ENCODE measurements at regions not wholly inside any gene's neighbourhood (a gene's known extent, or its start where the extent isn't known, plus 50 kb on each side); places are given as distances from the start of the nearest gene placed in this dataset.

DNA sequence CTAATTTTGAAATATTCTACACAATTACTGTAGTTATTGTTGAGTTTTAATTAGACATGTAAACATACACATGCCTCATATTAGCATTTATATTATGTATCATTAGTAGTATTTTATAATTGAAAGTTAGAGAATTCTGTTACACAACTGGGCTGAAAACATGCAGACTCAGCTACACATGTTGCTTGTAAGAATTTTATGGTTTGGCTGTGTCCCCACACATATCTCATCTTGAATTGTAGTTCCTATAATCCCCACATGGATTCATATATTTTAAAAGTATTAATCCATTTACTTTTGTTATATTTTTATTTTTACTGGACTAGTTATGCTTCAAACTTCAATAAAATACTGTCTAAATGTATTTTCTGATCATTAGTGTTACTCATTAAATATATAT is 2075.3 kb upstream of the C9orf72 start:
- TF ChIP-seq, protein P1, sequence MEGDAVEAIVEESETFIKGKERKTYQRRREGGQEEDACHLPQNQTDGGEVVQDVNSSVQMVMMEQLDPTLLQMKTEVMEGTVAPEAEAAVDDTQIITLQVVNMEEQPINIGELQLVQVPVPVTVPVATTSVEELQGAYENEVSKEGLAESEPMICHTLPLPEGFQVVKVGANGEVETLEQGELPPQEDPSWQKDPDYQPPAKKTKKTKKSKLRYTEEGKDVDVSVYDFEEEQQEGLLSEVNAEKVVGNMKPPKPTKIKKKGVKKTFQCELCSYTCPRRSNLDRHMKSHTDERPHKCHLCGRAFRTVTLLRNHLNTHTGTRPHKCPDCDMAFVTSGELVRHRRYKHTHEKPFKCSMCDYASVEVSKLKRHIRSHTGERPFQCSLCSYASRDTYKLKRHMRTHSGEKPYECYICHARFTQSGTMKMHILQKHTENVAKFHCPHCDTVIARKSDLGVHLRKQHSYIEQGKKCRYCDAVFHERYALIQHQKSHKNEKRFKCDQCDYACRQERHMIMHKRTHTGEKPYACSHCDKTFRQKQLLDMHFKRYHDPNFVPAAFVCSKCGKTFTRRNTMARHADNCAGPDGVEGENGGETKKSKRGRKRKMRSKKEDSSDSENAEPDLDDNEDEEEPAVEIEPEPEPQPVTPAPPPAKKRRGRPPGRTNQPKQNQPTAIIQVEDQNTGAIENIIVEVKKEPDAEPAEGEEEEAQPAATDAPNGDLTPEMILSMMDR (IDR thresholded peaks at IDR 0.05), result no peak
- TF ChIP-seq POLR2A (IDR thresholded peaks at IDR 0.05) (no peak), EP300 (IDR thresholded peaks at IDR 0.05) (no peak), POLR2AphosphoS5 (IDR thresholded peaks at IDR 0.05) (no peak)

All from sigmoid colon (tissue), 4 donors.